ENCODE measurements at regions not wholly inside any gene's neighbourhood (a gene's known extent, or its start where the extent isn't known, plus 50 kb on each side); places are given as distances from the start of the nearest gene placed in this dataset.

DNA sequence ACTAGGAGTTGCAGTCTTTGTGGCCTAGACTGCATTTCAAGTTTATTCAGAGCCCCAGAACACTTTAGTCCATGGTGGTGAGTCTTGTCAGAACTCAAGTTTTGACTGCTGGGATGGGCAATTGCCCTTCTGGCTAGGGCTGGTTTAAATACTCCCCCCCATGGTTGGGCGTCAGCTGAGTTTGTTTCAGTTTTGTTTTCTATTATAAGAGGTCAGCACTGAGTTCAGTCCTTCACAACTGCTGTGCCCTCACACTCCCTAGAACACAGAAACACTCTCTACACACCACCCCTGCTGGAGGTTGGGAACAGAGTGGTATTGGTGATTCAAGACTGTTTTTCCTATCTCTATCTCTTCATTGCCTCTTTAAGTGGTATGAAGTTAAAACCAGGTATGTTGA lies 217.0 kb downstream of the GUCY2F start:
- H3K27me3 Mint-ChIP-seq (ENCODE audit: insufficient read depth, low read depth, poor library complexity) = peaks cover 1% of the 10 kb centered on the region
- H3K4me1 Mint-ChIP-seq = no peaks in the 10 kb centered on the region
- ATAC-seq (no peak), DNase-seq (ENCODE audit: low spot score) (no peak)
- H3K27me3 ChIP-seq (ENCODE audit: insufficient read depth) = no peaks in the 10 kb centered on the region
- no peaks in the 10 kb centered on the region for H3F3A ChIP-seq (replicated peaks; ENCODE audit: low read depth)
- no peak overlapping the region for H3K27ac Mint-ChIP-seq
- H3K27ac ChIP-seq (ENCODE audit: low read depth) = no peak overlapping the region
- TF ChIP-seq EZH2 (IDR thresholded peaks at IDR 0.05; ENCODE audit: low read depth, unreplicated experiment) = no peak
- TF ChIP-seq ZNF331 (CRISPR knock-in tag; IDR thresholded peaks at IDR 0.05; ENCODE audit: low read depth) = no peak
- TF ChIP-seq STAT1 (IDR thresholded peaks at IDR 0.05; ENCODE audit: unreplicated experiment) = no peak
- no peak for TF ChIP-seq POLR2AphosphoS5 (IDR thresholded peaks at IDR 0.05; ENCODE audit: low read depth)
- TF ChIP-seq, protein P1, sequence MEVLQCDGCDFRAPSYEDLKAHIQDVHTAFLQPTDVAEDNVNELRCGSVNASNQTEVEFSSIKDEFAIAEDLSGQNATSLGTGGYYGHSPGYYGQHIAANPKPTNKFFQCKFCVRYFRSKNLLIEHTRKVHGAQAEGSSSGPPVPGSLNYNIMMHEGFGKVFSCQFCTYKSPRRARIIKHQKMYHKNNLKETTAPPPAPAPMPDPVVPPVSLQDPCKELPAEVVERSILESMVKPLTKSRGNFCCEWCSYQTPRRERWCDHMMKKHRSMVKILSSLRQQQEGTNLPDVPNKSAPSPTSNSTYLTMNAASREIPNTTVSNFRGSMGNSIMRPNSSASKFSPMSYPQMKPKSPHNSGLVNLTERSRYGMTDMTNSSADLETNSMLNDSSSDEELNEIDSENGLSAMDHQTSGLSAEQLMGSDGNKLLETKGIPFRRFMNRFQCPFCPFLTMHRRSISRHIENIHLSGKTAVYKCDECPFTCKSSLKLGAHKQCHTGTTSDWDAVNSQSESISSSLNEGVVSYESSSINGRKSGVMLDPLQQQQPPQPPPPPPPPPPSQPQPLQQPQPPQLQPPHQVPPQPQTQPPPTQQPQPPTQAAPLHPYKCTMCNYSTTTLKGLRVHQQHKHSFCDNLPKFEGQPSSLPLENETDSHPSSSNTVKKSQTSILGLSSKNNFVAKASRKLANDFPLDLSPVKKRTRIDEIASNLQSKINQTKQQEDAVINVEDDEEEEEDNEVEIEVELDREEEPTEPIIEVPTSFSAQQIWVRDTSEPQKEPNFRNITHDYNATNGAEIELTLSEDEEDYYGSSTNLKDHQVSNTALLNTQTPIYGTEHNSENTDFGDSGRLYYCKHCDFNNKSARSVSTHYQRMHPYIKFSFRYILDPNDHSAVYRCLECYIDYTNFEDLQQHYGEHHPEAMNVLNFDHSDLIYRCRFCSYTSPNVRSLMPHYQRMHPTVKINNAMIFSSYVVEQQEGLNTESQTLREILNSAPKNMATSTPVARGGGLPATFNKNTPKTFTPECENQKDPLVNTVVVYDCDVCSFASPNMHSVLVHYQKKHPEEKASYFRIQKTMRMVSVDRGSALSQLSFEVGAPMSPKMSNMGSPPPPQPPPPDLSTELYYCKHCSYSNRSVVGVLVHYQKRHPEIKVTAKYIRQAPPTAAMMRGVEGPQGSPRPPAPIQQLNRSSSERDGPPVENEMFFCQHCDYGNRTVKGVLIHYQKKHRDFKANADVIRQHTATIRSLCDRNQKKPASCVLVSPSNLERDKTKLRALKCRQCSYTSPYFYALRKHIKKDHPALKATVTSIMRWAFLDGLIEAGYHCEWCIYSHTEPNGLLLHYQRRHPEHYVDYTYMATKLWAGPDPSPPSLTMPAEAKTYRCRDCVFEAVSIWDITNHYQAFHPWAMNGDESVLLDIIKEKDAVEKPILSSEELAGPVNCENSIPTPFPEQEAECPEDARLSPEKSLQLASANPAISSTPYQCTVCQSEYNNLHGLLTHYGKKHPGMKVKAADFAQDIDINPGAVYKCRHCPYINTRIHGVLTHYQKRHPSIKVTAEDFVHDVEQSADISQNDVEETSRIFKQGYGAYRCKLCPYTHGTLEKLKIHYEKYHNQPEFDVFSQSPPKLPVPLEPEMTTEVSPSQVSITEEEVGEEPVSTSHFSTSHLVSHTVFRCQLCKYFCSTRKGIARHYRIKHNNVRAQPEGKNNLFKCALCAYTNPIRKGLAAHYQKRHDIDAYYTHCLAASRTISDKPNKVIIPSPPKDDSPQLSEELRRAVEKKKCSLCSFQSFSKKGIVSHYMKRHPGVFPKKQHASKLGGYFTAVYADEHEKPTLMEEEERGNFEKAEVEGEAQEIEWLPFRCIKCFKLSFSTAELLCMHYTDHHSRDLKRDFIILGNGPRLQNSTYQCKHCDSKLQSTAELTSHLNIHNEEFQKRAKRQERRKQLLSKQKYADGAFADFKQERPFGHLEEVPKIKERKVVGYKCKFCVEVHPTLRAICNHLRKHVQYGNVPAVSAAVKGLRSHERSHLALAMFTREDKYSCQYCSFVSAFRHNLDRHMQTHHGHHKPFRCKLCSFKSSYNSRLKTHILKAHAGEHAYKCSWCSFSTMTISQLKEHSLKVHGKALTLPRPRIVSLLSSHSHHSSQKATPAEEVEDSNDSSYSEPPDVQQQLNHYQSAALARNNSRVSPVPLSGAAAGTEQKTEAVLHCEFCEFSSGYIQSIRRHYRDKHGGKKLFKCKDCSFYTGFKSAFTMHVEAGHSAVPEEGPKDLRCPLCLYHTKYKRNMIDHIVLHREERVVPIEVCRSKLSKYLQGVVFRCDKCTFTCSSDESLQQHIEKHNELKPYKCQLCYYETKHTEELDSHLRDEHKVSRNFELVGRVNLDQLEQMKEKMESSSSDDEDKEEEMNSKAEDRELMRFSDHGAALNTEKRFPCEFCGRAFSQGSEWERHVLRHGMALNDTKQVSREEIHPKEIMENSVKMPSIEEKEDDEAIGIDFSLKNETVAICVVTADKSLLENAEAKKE (CRISPR knock-in tag; IDR thresholded peaks at IDR 0.05) = no peak
- no peak for TF ChIP-seq EZH2phosphoT487 (IDR thresholded peaks at IDR 0.05; ENCODE audit: unreplicated experiment)
- TF ChIP-seq, protein P2, sequence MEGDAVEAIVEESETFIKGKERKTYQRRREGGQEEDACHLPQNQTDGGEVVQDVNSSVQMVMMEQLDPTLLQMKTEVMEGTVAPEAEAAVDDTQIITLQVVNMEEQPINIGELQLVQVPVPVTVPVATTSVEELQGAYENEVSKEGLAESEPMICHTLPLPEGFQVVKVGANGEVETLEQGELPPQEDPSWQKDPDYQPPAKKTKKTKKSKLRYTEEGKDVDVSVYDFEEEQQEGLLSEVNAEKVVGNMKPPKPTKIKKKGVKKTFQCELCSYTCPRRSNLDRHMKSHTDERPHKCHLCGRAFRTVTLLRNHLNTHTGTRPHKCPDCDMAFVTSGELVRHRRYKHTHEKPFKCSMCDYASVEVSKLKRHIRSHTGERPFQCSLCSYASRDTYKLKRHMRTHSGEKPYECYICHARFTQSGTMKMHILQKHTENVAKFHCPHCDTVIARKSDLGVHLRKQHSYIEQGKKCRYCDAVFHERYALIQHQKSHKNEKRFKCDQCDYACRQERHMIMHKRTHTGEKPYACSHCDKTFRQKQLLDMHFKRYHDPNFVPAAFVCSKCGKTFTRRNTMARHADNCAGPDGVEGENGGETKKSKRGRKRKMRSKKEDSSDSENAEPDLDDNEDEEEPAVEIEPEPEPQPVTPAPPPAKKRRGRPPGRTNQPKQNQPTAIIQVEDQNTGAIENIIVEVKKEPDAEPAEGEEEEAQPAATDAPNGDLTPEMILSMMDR (conservative IDR thresholded peaks at IDR 0.05; ENCODE audit: low read depth in 2 of 2) = no peak
- TF ChIP-seq, protein P3, sequence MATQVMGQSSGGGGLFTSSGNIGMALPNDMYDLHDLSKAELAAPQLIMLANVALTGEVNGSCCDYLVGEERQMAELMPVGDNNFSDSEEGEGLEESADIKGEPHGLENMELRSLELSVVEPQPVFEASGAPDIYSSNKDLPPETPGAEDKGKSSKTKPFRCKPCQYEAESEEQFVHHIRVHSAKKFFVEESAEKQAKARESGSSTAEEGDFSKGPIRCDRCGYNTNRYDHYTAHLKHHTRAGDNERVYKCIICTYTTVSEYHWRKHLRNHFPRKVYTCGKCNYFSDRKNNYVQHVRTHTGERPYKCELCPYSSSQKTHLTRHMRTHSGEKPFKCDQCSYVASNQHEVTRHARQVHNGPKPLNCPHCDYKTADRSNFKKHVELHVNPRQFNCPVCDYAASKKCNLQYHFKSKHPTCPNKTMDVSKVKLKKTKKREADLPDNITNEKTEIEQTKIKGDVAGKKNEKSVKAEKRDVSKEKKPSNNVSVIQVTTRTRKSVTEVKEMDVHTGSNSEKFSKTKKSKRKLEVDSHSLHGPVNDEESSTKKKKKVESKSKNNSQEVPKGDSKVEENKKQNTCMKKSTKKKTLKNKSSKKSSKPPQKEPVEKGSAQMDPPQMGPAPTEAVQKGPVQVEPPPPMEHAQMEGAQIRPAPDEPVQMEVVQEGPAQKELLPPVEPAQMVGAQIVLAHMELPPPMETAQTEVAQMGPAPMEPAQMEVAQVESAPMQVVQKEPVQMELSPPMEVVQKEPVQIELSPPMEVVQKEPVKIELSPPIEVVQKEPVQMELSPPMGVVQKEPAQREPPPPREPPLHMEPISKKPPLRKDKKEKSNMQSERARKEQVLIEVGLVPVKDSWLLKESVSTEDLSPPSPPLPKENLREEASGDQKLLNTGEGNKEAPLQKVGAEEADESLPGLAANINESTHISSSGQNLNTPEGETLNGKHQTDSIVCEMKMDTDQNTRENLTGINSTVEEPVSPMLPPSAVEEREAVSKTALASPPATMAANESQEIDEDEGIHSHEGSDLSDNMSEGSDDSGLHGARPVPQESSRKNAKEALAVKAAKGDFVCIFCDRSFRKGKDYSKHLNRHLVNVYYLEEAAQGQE (IDR thresholded peaks at IDR 0.05; ENCODE audit: unreplicated experiment) = no peak
- no peak for TF ChIP-seq ZNF114 (CRISPR knock-in tag; IDR thresholded peaks at IDR 0.05)
- TF ChIP-seq JUNB (IDR thresholded peaks at IDR 0.05; ENCODE audit: unreplicated experiment) = no peak
- TF ChIP-seq CREB1 (CRISPR knock-in tag; IDR thresholded peaks at IDR 0.05; ENCODE audit: low read depth) = no peak
- no peak for TF ChIP-seq NANOG (IDR thresholded peaks at IDR 0.05; ENCODE audit: borderline replicate concordance)
- TF ChIP-seq, protein P4, sequence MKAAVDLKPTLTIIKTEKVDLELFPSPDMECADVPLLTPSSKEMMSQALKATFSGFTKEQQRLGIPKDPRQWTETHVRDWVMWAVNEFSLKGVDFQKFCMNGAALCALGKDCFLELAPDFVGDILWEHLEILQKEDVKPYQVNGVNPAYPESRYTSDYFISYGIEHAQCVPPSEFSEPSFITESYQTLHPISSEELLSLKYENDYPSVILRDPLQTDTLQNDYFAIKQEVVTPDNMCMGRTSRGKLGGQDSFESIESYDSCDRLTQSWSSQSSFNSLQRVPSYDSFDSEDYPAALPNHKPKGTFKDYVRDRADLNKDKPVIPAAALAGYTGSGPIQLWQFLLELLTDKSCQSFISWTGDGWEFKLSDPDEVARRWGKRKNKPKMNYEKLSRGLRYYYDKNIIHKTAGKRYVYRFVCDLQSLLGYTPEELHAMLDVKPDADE (IDR thresholded peaks at IDR 0.05) = no peak
- no peak overlapping the region for H3K4me3 Mint-ChIP-seq
- no peaks in the 10 kb centered on the region for H4K20me1 ChIP-seq (replicated peaks; ENCODE audit: insufficient read depth)
- no peak overlapping the region for H3K4me3 ChIP-seq
- H3K79me2 ChIP-seq (replicated peaks; ENCODE audit: insufficient read depth) = no peaks in the 10 kb centered on the region
- no peaks in the 10 kb centered on the region for H3K36me3 ChIP-seq (ENCODE audit: insufficient read depth)
- no peaks in the 10 kb centered on the region for H3K4me1 ChIP-seq (ENCODE audit: insufficient read depth)
- no peak overlapping the region for H2AFZ ChIP-seq
- H3K9me2 ChIP-seq (ENCODE audit: insufficient read depth) = no peaks in the 10 kb centered on the region
- no peak overlapping the region for H3K4me2 ChIP-seq
- H3K36me3 Mint-ChIP-seq (ENCODE audit: low read depth) = no peaks in the 10 kb centered on the region
- no peaks in the 10 kb centered on the region for H3K9me3 Mint-ChIP-seq
